HK-2 (cell line): ENCODE measurements at regions not wholly inside any gene's neighbourhood (a gene's known extent, or its start where the extent isn't known, plus 50 kb on each side); places are given as distances from the start of the nearest gene placed in this dataset.
"Not testable (repeated sequence)": the region's sequence is repeated elsewhere in the genome, so short reads cannot be mapped to it uniquely, and the experiment has no call there.

Experiments used
- DNase-seq: peaks from one replicate; pipeline ENCODE4 v3.0.0-alpha.2; 2018; ENCODE audit not compliant: unreplicated experiment

DNA sequence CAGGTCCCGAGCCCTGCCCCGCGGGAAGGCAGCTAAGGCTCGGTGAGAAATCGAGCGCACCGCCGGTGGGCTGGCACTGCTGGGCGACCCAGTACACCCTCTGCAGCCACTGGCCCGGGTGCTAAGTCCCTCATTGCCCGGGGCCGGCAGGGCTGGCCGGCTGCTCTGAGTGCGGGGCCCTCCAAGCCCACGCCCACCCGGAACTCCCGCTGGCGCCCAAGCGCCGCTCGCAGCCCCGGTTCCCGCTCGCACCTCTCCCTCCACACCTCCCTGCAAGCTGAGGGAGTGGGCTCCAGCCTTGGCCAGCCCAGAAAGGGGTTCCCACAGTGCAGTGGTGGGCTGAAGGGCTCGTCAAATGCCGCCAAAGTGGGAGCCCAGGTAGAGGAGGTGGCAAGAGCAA lies 63.2 kb upstream of the IER3 start:
- DNase-seq: not testable (repeated sequence)

- no peak for DNase-seq
These were observed 62.3 kb upstream of the IER3 start for GRCh38 chr6:30806581-30807183.

GRCh38 chr6:30804333-30804732 lies 60.0 kb upstream of the IER3 start:
- DNase-seq: no peak

- no peak for DNase-seq
These were observed 58.4 kb upstream of the IER3 start for GRCh38 chr6:30802731-30803130.

DNA sequence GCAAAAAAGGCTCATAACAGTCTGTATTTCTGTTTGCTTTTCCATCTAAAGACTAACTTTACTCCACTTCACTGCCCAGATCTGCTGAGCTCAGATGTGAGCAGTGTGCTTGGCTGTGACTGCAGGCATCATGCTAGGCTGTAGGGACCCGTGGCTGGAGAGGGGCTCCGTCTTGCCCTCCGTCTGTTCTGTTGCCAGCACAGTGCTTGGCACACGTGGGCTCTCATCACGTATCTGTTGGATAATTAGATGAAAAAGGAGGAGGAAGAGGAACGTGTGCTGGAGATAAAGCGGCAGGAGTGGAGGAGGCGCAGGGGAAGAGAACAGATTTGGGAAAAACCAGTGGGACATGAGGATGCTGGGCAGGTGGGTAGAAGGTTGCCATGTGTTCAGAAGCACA lies 57.6 kb upstream of the IER3 start:
- no peak for DNase-seq

- DNase-seq: no peak
These were observed 56.5 kb upstream of the IER3 start for GRCh38 chr6:30800871-30801270.

DNA sequence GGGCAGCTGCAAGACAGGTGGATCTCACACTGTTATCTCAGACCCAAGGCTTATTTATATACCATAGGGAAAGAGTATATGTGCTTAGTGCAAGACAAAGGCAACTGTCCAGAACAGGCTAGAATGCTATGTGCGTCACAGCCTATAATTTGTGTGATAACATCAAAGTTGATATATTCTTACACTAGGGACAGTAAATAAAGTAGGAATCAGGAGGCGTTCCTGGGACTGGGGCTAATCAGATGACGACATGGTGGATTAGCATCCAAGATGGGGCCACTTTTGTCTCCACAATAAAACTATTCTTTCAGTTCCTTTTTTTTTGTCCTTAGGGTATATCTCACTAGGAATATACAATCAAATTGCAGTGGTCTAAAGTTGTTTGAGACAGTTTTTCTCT lies 54.9 kb upstream of the IER3 start:
- DNase-seq: no peak

DNA sequence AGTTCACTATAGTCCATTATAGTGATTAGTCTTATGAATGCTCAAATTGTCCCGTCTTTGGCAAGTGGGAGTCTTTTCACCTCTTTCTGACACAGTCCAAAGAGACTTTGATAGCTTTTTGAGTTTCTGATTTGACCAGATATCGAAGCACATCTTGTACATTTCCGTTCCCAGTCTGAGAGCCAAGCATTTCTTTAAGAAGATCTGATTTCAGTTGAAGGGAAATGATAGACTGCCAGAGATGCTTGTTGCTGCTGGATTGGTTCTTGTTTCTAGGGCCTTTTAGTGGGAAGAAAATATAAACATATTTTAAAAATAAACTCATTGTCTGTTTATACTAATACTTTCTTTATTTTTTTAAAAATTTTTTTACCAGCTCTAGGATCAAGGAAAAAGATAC lies 54.1 kb upstream of the IER3 start:
- no peak for DNase-seq

- DNase-seq: no peak
These were observed 51.4 kb upstream of the IER3 start for GRCh38 chr6:30795549-30796293.
